ENCODE measurements at regions not wholly inside any gene's neighbourhood (a gene's known extent, or its start where the extent isn't known, plus 50 kb on each side); places are given as distances from the start of the nearest gene placed in this dataset.
A peak's percentile ranks its signal among the peaks of the same experiment; 100 is the strongest.
"Not testable (repeated sequence)": the region's sequence is repeated elsewhere in the genome, so short reads cannot be mapped to it uniquely, and the experiment has no call there.

GRCh38 chr1:125119024-125119441 lies 3934.3 kb downstream of the SRGAP2C start:
- Histone ChIP-seq H3K4me1 (ENCODE audit: insufficient read depth, low read length) (no peaks in the 10 kb centered on the region), H3K23me2 (ENCODE audit: insufficient read length, low read depth, low read length, poor library complexity, severe bottlenecking) (no peaks in the 10 kb centered on the region), H2BK120ac (ENCODE audit: low read depth, low read length, poor library complexity, severe bottlenecking) (no peak overlapping the region), H3K56ac (ENCODE audit: insufficient read length, low read depth, low read length) (no peak overlapping the region), H2BK5ac (ENCODE audit: insufficient read length, low read length) (no peak overlapping the region), H2BK15ac (ENCODE audit: low read depth, low read length) (no peak overlapping the region), H4K8ac (replicated peaks; ENCODE audit: insufficient read length, low read depth, low read length) (no peak overlapping the region), H3K9me3 (ENCODE audit: control insufficient read depth, low read depth, low read length) (peaks cover 26% of the 10 kb centered on the region), H3K4me2 (ENCODE audit: insufficient read depth, insufficient read length, low read length) (no peak overlapping the region), H2BK12ac (ENCODE audit: insufficient read length, low read depth, low read length) (no peak overlapping the region), H2BK20ac (ENCODE audit: low read depth, low read length, poor library complexity, severe bottlenecking) (no peak overlapping the region), H3K27me3 (ENCODE audit: insufficient read depth, low read length) (no peaks in the 10 kb centered on the region), H3T11ph (ENCODE audit: low read length) (no peak overlapping the region), H3K4ac (ENCODE audit: low read depth, low read length) (no peak overlapping the region), H3K23ac (ENCODE audit: insufficient read length, low read depth, low read length) (no peak overlapping the region), H3K79me1 (ENCODE audit: insufficient read depth, low read depth, low read length, poor library complexity, severe bottlenecking) (no peaks in the 10 kb centered on the region), H3K14ac (ENCODE audit: insufficient read depth, low read length) (no peak overlapping the region), H4K5ac (ENCODE audit: insufficient read length, low read depth, low read length) (no peak overlapping the region), H4K20me1 (ENCODE audit: control insufficient read depth, insufficient read depth, insufficient read length) (no peaks in the 10 kb centered on the region), H2AK5ac (ENCODE audit: insufficient read length, low read length) (no peak overlapping the region), H4K91ac (ENCODE audit: insufficient read length, low read depth, low read length) (no peak overlapping the region), H3K27ac (ENCODE audit: insufficient read length, low read depth, low read length) (no peak overlapping the region), H3K18ac (ENCODE audit: insufficient read length, low read depth, low read length) (no peak overlapping the region), H3K9ac (ENCODE audit: extremely low read depth, insufficient read length, low read length) (no peak overlapping the region), H3K79me2 (ENCODE audit: insufficient read depth, low read length) (no peaks in the 10 kb centered on the region), H2AFZ (ENCODE audit: low read length) (no peak overlapping the region)
- no peak for TF ChIP-seq CTCF (conservative IDR thresholded peaks at IDR 0.05)
- peaks cover 9 to 19% (median 12%) of the 10 kb centered on the region in 3 experiments for H3K36me3 Mint-ChIP-seq (ENCODE audit: insufficient read depth in 1 of 3, low read depth in 3 of 3)
- peaks cover 4% of the 10 kb centered on the region; the same call in 1 of the 2 replicates for H3K27me3 Mint-ChIP-seq (ENCODE audit: low read depth)
- no peak overlapping the region for H3K4me3 Mint-ChIP-seq
- peaks cover 66 to 73% of the 10 kb centered on the region in 2 experiments for H3K9me3 Mint-ChIP-seq
- no peaks in the 10 kb centered on the region for H3K4me1 Mint-ChIP-seq
- peak; percentile 5 for DNase-seq
- no peak overlapping the region for H3K27ac Mint-ChIP-seq
- no CpG with 5 or more reads among the region's 53 CpGs for WGBS (ENCODE audit: extremely low coverage, insufficient read length, low lambda C conversion rate)

- not testable (repeated sequence) for H4K20me1 ChIP-seq (ENCODE audit: control insufficient read depth, insufficient read depth, insufficient read length); H3K79me1 ChIP-seq (ENCODE audit: insufficient read depth, low read depth, low read length, poor library complexity, severe bottlenecking); H3K4ac ChIP-seq (ENCODE audit: low read depth, low read length); H3K27me3 ChIP-seq (ENCODE audit: insufficient read depth, low read length); H3K27me3 Mint-ChIP-seq (ENCODE audit: low read depth); H3K27ac ChIP-seq (ENCODE audit: insufficient read length, low read depth, low read length); H4K8ac ChIP-seq (replicated peaks; ENCODE audit: insufficient read length, low read depth, low read length); H3K4me2 ChIP-seq (ENCODE audit: insufficient read depth, insufficient read length, low read length); H3T11ph ChIP-seq (ENCODE audit: low read length); H3K14ac ChIP-seq (ENCODE audit: insufficient read depth, low read length); DNase-seq; H2BK120ac ChIP-seq (ENCODE audit: low read depth, low read length, poor library complexity, severe bottlenecking); H3K4me1 ChIP-seq (ENCODE audit: insufficient read depth, low read length); H3K56ac ChIP-seq (ENCODE audit: insufficient read length, low read depth, low read length); H2BK20ac ChIP-seq (ENCODE audit: low read depth, low read length, poor library complexity, severe bottlenecking); H2AFZ ChIP-seq (ENCODE audit: low read length); H3K18ac ChIP-seq (ENCODE audit: insufficient read length, low read depth, low read length); H3K23ac ChIP-seq (ENCODE audit: insufficient read length, low read depth, low read length); H2BK5ac ChIP-seq (ENCODE audit: insufficient read length, low read length); H3K79me2 ChIP-seq (ENCODE audit: insufficient read depth, low read length); H3K4me1 Mint-ChIP-seq; H3K9ac ChIP-seq (ENCODE audit: extremely low read depth, insufficient read length, low read length); H2AK5ac ChIP-seq (ENCODE audit: insufficient read length, low read length); H3K27ac Mint-ChIP-seq; H4K91ac ChIP-seq (ENCODE audit: insufficient read length, low read depth, low read length); H3K23me2 ChIP-seq (ENCODE audit: insufficient read length, low read depth, low read length, poor library complexity, severe bottlenecking); H2BK15ac ChIP-seq (ENCODE audit: low read depth, low read length); H3K4me3 Mint-ChIP-seq; H2BK12ac ChIP-seq (ENCODE audit: insufficient read length, low read depth, low read length); H4K5ac ChIP-seq (ENCODE audit: insufficient read length, low read depth, low read length)
- peaks cover 9 to 21% (median 12%) of the 10 kb centered on the region in 3 experiments for H3K36me3 Mint-ChIP-seq (ENCODE audit: insufficient read depth in 1 of 3, low read depth in 3 of 3)
- H3K9me3 ChIP-seq (ENCODE audit: control insufficient read depth, low read depth, low read length) = peaks cover 26% of the 10 kb centered on the region
- no CpG with 5 or more reads among the region's 30 CpGs for WGBS (ENCODE audit: extremely low coverage, insufficient read length, low lambda C conversion rate)
- peaks cover 70 to 76% of the 10 kb centered on the region in 2 experiments for H3K9me3 Mint-ChIP-seq
Measured at GRCh38 chr1:125119566-125120205, 3934.9 kb downstream of the SRGAP2C start.

All from H9 (cell line).